ENCODE measurements at regions not wholly inside any gene's neighbourhood (a gene's known extent, or its start where the extent isn't known, plus 50 kb on each side); places are given as distances from the start of the nearest gene placed in this dataset.

- Histone ChIP-seq H2AK5ac (ENCODE audit: insufficient read length, low read length) (no peak overlapping the region), H3K27me3 (ENCODE audit: insufficient read depth, low read length) (no peaks in the 10 kb centered on the region), H2BK20ac (ENCODE audit: low read depth, low read length, poor library complexity, severe bottlenecking) (no peak overlapping the region), H3K14ac (ENCODE audit: insufficient read depth, low read length) (no peak overlapping the region), H2BK5ac (ENCODE audit: insufficient read length, low read length) (no peak overlapping the region), H4K8ac (replicated peaks; ENCODE audit: insufficient read length, low read depth, low read length) (no peak overlapping the region), H2BK12ac (ENCODE audit: insufficient read length, low read depth, low read length) (no peak overlapping the region), H3K79me1 (ENCODE audit: insufficient read depth, low read depth, low read length, poor library complexity, severe bottlenecking) (no peaks in the 10 kb centered on the region), H4K20me1 (ENCODE audit: control insufficient read depth, insufficient read depth, insufficient read length) (no peaks in the 10 kb centered on the region), H3K27ac (ENCODE audit: insufficient read length, low read depth, low read length) (no peak overlapping the region), H2AFZ (ENCODE audit: low read length) (no peak overlapping the region), H3K18ac (ENCODE audit: insufficient read length, low read depth, low read length) (no peak overlapping the region), H3K4me1 (ENCODE audit: insufficient read depth, low read length) (peaks cover 8% of the 10 kb centered on the region), H2BK15ac (ENCODE audit: low read depth, low read length) (no peak overlapping the region), H3K9me3 (ENCODE audit: control insufficient read depth, low read depth, low read length) (no peaks in the 10 kb centered on the region), H3K23me2 (ENCODE audit: insufficient read length, low read depth, low read length, poor library complexity, severe bottlenecking) (no peaks in the 10 kb centered on the region), H3K23ac (ENCODE audit: insufficient read length, low read depth, low read length) (no peak overlapping the region), H4K91ac (ENCODE audit: insufficient read length, low read depth, low read length) (no peak overlapping the region), H4K5ac (ENCODE audit: insufficient read length, low read depth, low read length) (no peak overlapping the region), H3K4ac (ENCODE audit: low read depth, low read length) (no peak overlapping the region), H3K4me2 (ENCODE audit: insufficient read depth, insufficient read length, low read length) (no peak overlapping the region), H3K79me2 (ENCODE audit: insufficient read depth, low read length) (no peaks in the 10 kb centered on the region), H2BK120ac (ENCODE audit: low read depth, low read length, poor library complexity, severe bottlenecking) (no peak overlapping the region), H3T11ph (ENCODE audit: low read length) (no peak overlapping the region), H3K9ac (ENCODE audit: extremely low read depth, insufficient read length, low read length) (no peak overlapping the region), H3K56ac (ENCODE audit: insufficient read length, low read depth, low read length) (no peak overlapping the region)
- Mint-ChIP-seq H3K9me3 (no peaks in the 10 kb centered on the region), H3K4me1 (peaks cover 37 to 39% of the 10 kb centered on the region in 2 experiments), H3K4me3 (no peak overlapping the region), H3K36me3 (ENCODE audit: insufficient read depth in 1 of 3, low read depth in 3 of 3) (no peaks in the 10 kb centered on the region; a peak in 1 of 7 replicates), H3K27me3 (ENCODE audit: low read depth) (no peaks in the 10 kb centered on the region), H3K27ac (no peak overlapping the region; a peak in 1 of 7 replicates)
- no CpG with 5 or more reads among the region's 4 CpGs for WGBS (ENCODE audit: extremely low coverage, insufficient read length, low lambda C conversion rate)
- no peak for DNase-seq
- TF ChIP-seq CTCF (conservative IDR thresholded peaks at IDR 0.05) = no peak
Measured at GRCh38 chr2:149902081-149902480, 314.5 kb upstream of the MMADHC start.
